Ishikawa (cell line): ENCODE measurements at regions not wholly inside any gene's neighbourhood (a gene's known extent, or its start where the extent isn't known, plus 50 kb on each side); places are given as distances from the start of the nearest gene placed in this dataset.

Experiments used
- CEBPB ChIP-seq: IDR thresholded peaks from 2 replicates; pipeline ENCODE4 v1.6.1; 2012
- CREB1 ChIP-seq: IDR thresholded peaks from 2 replicates; pipeline ENCODE4 v1.6.1; 2012; ENCODE audit warnings: low read depth
- EGR1 ChIP-seq: IDR thresholded peaks from 2 replicates; pipeline ENCODE4 v1.6.1; 2012
- EP300 ChIP-seq: IDR thresholded peaks from 2 replicates; pipeline ENCODE4 v1.6.1; 2012; ENCODE audit warnings: borderline replicate concordance
- FOXM1 ChIP-seq: IDR thresholded peaks from 2 replicates; pipeline ENCODE4 v1.6.1; 2012; ENCODE audit warnings: low read depth, borderline replicate concordance
- MAX ChIP-seq: IDR thresholded peaks from 2 replicates; pipeline ENCODE4 v1.6.1; 2012
- NFIC ChIP-seq: IDR thresholded peaks from 2 replicates; pipeline ENCODE4 v1.6.1; 2012
- RAD21 ChIP-seq: IDR thresholded peaks from 2 replicates; pipeline ENCODE4 v1.6.1; 2012; ENCODE audit warnings: low read depth
- TAF1 ChIP-seq: IDR thresholded peaks from 2 replicates; pipeline ENCODE4 v1.6.1; 2012; ENCODE audit warnings: low read depth, mild to moderate bottlenecking
- TCF12 ChIP-seq: IDR thresholded peaks from 2 replicates; pipeline ENCODE4 v1.6.1; 2012; ENCODE audit warnings: low read depth
- TEAD4 ChIP-seq: IDR thresholded peaks from 2 replicates; pipeline ENCODE4 v1.6.1; 2012
- USF1 ChIP-seq: IDR thresholded peaks from 2 replicates; pipeline ENCODE4 v1.6.1; 2012
- YY1 ChIP-seq: IDR thresholded peaks from 2 replicates; pipeline ENCODE4 v1.6.1; 2012; ENCODE audit warnings: low read depth
- TF ChIP-seq, protein P1 (sequence below): IDR thresholded peaks from 2 replicates; pipeline ENCODE4 v1.6.1; 2012; ENCODE audit warnings: low read depth, mild to moderate bottlenecking

DNA sequence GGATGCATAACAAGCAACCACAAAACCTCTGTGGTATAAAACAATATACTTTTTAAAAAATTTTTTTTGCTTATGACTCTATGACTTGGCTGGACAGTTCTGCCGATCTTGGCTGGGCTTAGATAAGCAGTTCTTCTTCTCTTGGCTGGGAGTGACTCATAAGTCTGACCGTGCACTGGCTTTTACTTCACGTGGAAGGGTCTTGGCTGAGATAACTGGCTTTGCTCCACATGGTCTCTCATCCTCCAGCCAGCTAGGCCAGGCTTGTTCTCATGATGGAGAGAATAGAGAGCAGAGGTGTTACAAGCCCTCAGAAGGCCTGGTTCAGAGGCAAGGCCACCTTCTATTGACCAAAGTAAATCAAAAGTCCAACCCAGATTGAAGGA, 178.9 kb upstream of the SERPINE2 start:
- TF ChIP-seq FOXM1 (no peak), RAD21 (no peak), EP300 (no peak), TAF1 (no peak), MAX (no peak), CEBPB (no peak), USF1 (no peak), TEAD4 (no peak), EGR1 (no peak), TCF12 (no peak), NFIC (no peak), YY1 (no peak), CREB1 (no peak)
- TF ChIP-seq, protein P1, sequence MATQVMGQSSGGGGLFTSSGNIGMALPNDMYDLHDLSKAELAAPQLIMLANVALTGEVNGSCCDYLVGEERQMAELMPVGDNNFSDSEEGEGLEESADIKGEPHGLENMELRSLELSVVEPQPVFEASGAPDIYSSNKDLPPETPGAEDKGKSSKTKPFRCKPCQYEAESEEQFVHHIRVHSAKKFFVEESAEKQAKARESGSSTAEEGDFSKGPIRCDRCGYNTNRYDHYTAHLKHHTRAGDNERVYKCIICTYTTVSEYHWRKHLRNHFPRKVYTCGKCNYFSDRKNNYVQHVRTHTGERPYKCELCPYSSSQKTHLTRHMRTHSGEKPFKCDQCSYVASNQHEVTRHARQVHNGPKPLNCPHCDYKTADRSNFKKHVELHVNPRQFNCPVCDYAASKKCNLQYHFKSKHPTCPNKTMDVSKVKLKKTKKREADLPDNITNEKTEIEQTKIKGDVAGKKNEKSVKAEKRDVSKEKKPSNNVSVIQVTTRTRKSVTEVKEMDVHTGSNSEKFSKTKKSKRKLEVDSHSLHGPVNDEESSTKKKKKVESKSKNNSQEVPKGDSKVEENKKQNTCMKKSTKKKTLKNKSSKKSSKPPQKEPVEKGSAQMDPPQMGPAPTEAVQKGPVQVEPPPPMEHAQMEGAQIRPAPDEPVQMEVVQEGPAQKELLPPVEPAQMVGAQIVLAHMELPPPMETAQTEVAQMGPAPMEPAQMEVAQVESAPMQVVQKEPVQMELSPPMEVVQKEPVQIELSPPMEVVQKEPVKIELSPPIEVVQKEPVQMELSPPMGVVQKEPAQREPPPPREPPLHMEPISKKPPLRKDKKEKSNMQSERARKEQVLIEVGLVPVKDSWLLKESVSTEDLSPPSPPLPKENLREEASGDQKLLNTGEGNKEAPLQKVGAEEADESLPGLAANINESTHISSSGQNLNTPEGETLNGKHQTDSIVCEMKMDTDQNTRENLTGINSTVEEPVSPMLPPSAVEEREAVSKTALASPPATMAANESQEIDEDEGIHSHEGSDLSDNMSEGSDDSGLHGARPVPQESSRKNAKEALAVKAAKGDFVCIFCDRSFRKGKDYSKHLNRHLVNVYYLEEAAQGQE, result no peak
